Activated effector memory CD4-positive, alpha-beta T cell treated with anti-CD3 and anti-CD28 coated beads, Interleukin-2, amount 50 U/mL, for 16 hours (primary cell): ENCODE measurements at regions not wholly inside any gene's neighbourhood (a gene's known extent, or its start where the extent isn't known, plus 50 kb on each side); places are given as distances from the start of the nearest gene placed in this dataset.

Experiments used
- DNase-seq: peaks from one replicate; pipeline ENCODE4 v3.0.0-alpha.2; 2020

GRCh38 chr5:58246461-58246944, 213.4 kb downstream of the PLK2 start:
- DNase-seq, result no peak

- DNase-seq, result no peak
These were observed 214.4 kb downstream of the PLK2 start for GRCh38 chr5:58245476-58245840.

- DNase-seq, result no peak
These were observed 214.9 kb downstream of the PLK2 start for GRCh38 chr5:58244819-58245475.

- DNase-seq, result no peak
These were observed 218.5 kb downstream of the PLK2 start for GRCh38 chr5:58241389-58241788.

GRCh38 chr5:58240322-58240721, 219.6 kb downstream of the PLK2 start:
- DNase-seq, result no peak

GRCh38 chr5:58239731-58240130, 220.2 kb downstream of the PLK2 start:
- no peak for DNase-seq

GRCh38 chr5:58239045-58239444, 220.8 kb downstream of the PLK2 start:
- no peak for DNase-seq

GRCh38 chr5:58236498-58236897, 223.4 kb downstream of the PLK2 start:
- DNase-seq, result no peak

- DNase-seq, result no peak
These were observed 224.6 kb downstream of the PLK2 start for GRCh38 chr5:58235299-58235698.

GRCh38 chr5:58232130-58232529, 227.8 kb downstream of the PLK2 start:
- DNase-seq, result no peak

GRCh38 chr5:58231041-58231440, 228.8 kb downstream of the PLK2 start:
- DNase-seq, result no peak

GRCh38 chr5:58228896-58229295, 231.0 kb downstream of the PLK2 start:
- no peak for DNase-seq

GRCh38 chr5:58227858-58228257, 232.0 kb downstream of the PLK2 start:
- DNase-seq, result no peak

GRCh38 chr5:58224661-58225060, 235.2 kb downstream of the PLK2 start:
- no peak for DNase-seq

- no peak for DNase-seq
These were observed 235.7 kb downstream of the PLK2 start for GRCh38 chr5:58224221-58224620.

- DNase-seq, result no peak
These were observed 244.5 kb downstream of the PLK2 start for GRCh38 chr5:58215364-58215763.

- no peak for DNase-seq
These were observed 248.4 kb downstream of the PLK2 start for GRCh38 chr5:58211441-58211840.

GRCh38 chr5:58208674-58209073, 251.2 kb downstream of the PLK2 start:
- DNase-seq, result no peak

- DNase-seq, result no peak
These were observed 252.8 kb downstream of the PLK2 start for GRCh38 chr5:58207076-58207475.

- DNase-seq, result no peak
These were observed 254.9 kb downstream of the PLK2 start for GRCh38 chr5:58204966-58205365.

- no peak for DNase-seq
These were observed 256.9 kb downstream of the PLK2 start for GRCh38 chr5:58202941-58203444.

GRCh38 chr5:58201922-58202648, 257.8 kb downstream of the PLK2 start:
- DNase-seq, result no peak

GRCh38 chr5:58200451-58200850, 259.4 kb downstream of the PLK2 start:
- DNase-seq, result no peak

- no peak for DNase-seq
These were observed 260.8 kb downstream of the PLK2 start for GRCh38 chr5:58199087-58199486.

- no peak for DNase-seq
These were observed 261.6 kb downstream of the PLK2 start for GRCh38 chr5:58198330-58198729.
